BLaER1 treated with 17β-estradiol and CSF1 and Interleukin-3, amounts not matched to agents 10 nM and 100 nM (cell line): ENCODE measurements at regions not wholly inside any gene's neighbourhood (a gene's known extent, or its start where the extent isn't known, plus 50 kb on each side); places are given as distances from the start of the nearest gene placed in this dataset.

Experiments
- H3K27ac ChIP-seq, 11 experiments: shearing (Covaris generic); formaldehyde crosslinking; 2 replicates each; pipeline ENCODE4 v1.8.1; 2022
- H3K27me3 ChIP-seq, 11 experiments: shearing (Covaris generic); formaldehyde crosslinking; 2 replicates each; pipeline ENCODE4 v1.8.1; 2022
- H3K36me3 ChIP-seq, 11 experiments: shearing (Covaris generic); formaldehyde crosslinking; 2 replicates each; pipeline ENCODE4 v1.8.1; 2022
- H3K4me1 ChIP-seq, 10 experiments: shearing (Covaris generic); formaldehyde crosslinking; 2 replicates each; pipeline ENCODE4 v1.8.1; 2022
- H3K4me2 ChIP-seq, 11 experiments: shearing (Covaris generic); formaldehyde crosslinking; 2 replicates each; pipeline ENCODE4 v1.8.1; 2022
- H3K4me3 ChIP-seq, 10 experiments: shearing (Covaris generic); formaldehyde crosslinking; 2 replicates each; pipeline ENCODE4 v1.8.1; 2022
- H3K9ac ChIP-seq, 11 experiments: shearing (Covaris generic); formaldehyde crosslinking; 2 replicates each; pipeline ENCODE4 v1.8.1; 2022
- H3K9me3 ChIP-seq, 11 experiments: shearing (Covaris generic); formaldehyde crosslinking; replicated peaks in 1 of 11; 2 replicates each; pipeline ENCODE4 v1.8.1; 2022
- H4K20me1 ChIP-seq, 11 experiments: shearing (Covaris generic); formaldehyde crosslinking; 2 replicates each; pipeline ENCODE4 v1.8.1; 2022
- Cebpa-rat ChIP-seq, 11 experiments: shearing (Covaris generic); IDR thresholded peaks; 2 replicates each; pipeline ENCODE4 v1.8.1; 2022

DNA sequence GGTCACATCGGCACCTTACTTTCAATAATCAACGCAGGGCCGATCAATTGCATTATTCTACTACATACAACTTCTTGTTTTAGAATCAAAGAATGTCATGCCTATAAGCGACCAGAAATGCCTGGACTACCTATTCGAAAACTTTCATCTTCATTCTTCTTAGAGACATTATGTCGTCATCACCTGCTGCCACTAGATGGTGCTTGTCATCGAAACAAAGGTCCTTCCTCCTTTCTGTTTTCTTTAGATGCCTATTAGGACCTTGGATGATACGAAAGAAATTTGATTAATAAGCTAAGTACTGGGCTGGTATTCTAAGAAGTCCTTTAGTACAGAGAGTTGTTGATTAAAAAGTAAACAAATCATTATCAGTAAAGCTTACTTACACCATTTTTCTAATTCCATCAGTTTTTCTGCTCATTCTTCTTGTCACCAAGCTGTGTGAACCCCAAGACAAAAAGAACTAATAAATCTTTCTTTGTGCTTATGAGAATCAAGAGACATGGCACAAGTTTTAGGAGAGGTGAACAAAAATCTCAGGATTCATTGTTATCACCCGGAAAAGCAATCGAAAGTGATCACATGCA, 154.5 kb upstream of the SLC4A4 start:
- 0 out of 22 replicates have a peak, but pooled peaks of 1 of the 11 experiments have one; percentile 21 for TF ChIP-seq Cebpa-rat (IDR thresholded peaks at IDR 0.05)
- no peak overlapping the region for H3K4me3 ChIP-seq
- H3K4me2 ChIP-seq, result no peak overlapping the region

DNA sequence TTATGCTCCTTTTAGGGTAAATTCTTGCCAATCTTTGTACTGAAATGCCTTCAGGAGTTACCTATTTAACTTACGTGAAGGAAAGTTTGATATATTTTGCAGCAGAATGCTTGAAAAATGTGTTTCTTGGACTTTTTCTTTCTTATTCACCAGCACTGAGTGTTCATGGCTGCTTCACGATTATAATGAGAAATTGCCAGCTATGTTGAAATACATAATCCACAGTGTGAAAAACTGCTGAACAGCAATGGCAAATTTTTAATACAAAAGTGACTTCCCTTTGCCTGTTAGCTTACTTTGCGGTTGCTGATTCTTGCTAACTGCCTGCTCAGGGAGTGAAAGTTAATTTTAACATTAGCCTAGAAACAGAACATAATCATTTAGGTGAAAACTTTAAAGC, 153.8 kb upstream of the SLC4A4 start:
- Histone ChIP-seq H3K4me2 (no peak overlapping the region), H3K27ac (no peak overlapping the region), H3K4me3 (no peak overlapping the region), H3K36me3 (no peaks in the 10 kb centered on the region), H3K4me1 (peaks cover 0 to 10% (median 7%) of the 10 kb centered on the region in 10 experiments; a peak in 11 of 20 replicates), H3K9me3 (peaks cover 0 to 8% (median 0%) of the 10 kb centered on the region in 11 experiments; a peak in 4 of 22 replicates), H4K20me1 (peaks cover 0 to 5% (median 0%) of the 10 kb centered on the region in 11 experiments; a peak in 3 of 22 replicates), H3K9ac (no peak overlapping the region), H3K27me3 (peaks cover 51 to 58% (median 56%) of the 10 kb centered on the region in 11 experiments)
- no peak for TF ChIP-seq Cebpa-rat (IDR thresholded peaks at IDR 0.05)

More for the DNA sequence above, 154.5 kb upstream of the SLC4A4 start:
- H3K36me3 ChIP-seq, result no peaks in the 10 kb centered on the region
- H3K9ac ChIP-seq, result no peak overlapping the region
- H3K4me1 ChIP-seq, result peaks cover 0 to 10% (median 7%) of the 10 kb centered on the region in 10 experiments; a peak in 11 of 20 replicates
- H4K20me1 ChIP-seq, result peaks cover 0 to 5% (median 0%) of the 10 kb centered on the region in 11 experiments; a peak in 3 of 22 replicates
- H3K27ac ChIP-seq, result no peak overlapping the region
- peaks cover 49 to 50% (median 49%) of the 10 kb centered on the region in 11 experiments for H3K27me3 ChIP-seq
- peaks cover 0 to 8% (median 0%) of the 10 kb centered on the region in 11 experiments; a peak in 4 of 22 replicates for H3K9me3 ChIP-seq

DNA sequence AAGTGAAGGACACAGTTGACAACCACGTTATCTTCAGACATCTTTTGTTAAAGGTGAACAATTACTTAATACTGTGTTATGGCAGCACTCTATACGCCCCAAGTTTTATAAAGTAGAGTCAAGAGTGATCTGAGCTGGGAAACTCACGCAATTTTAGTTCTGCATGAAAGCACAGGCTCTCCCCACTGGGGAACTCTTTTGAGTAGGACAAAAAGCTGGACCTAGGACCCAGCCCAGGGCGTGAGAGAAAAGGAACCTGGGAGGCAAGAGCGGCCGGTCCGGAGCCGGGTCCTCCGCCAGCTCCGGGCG, 152.6 kb upstream of the SLC4A4 start:
- peaks cover 0 to 10% (median 7%) of the 10 kb centered on the region in 10 experiments; a peak in 11 of 20 replicates for H3K4me1 ChIP-seq
- H3K4me2 ChIP-seq, result peak overlapping the region; percentile 88 to 98 (median 95)
- H3K9ac ChIP-seq, result peak overlapping the region; percentile 45 to 71 (median 67); a peak in 13 of 22 replicates
- H3K9me3 ChIP-seq, result peaks cover 0 to 8% (median 0%) of the 10 kb centered on the region in 11 experiments; a peak in 4 of 22 replicates
- peaks cover 0 to 5% (median 0%) of the 10 kb centered on the region in 11 experiments; a peak in 3 of 22 replicates for H4K20me1 ChIP-seq
- peak overlapping the region; percentile 61 to 75 (median 68) for H3K4me3 ChIP-seq
- no peak for TF ChIP-seq Cebpa-rat (IDR thresholded peaks at IDR 0.05)
- no peaks in the 10 kb centered on the region for H3K36me3 ChIP-seq
- peaks cover 51 to 61% (median 57%) of the 10 kb centered on the region in 11 experiments for H3K27me3 ChIP-seq
- H3K27ac ChIP-seq, result no peak overlapping the region

DNA sequence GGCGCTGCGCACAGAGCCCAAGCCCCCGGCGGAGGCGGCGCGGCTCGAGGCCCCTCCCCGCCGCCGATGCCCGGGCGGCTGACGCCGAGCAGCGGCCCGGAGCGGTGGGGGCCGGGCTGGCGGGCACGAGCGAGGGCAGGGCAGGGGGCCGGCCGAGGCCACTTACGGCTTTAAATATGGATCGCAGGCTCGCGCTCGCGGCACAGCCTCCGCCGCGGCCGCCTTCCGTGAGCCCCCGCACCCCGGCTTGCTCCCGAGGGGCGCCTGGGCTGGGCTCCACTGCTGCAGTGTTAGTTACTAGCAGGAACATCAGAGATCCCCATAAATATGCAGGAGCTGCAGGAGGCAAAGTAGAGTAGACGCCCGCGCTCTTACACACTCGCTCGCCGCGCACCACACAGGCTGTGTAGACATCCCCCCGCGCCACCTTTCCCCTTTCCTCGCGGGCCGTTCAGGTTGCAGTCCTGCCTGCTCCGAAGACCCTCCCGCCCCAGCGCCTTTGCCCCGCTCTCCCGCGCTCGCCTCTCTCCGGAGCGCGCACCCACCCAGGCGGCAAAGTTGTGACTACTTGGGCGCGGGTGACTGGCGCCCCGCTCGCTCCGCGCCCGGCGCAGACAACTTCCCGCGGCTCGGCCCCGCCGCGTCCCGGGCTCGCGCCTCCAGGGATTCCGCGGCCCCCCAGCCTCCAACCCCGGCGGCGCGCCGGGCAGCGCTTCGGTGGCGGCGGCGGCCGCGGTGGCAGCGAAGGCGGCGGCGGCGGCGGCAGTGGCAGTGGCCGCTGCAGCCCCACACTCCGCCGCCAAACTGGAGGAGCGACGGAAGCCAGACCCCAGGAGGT, 152.0 kb upstream of the SLC4A4 start:
- H3K27ac ChIP-seq, result no peak overlapping the region
- peak overlapping the region; percentile 45 to 71 (median 67); a peak in 21 of 22 replicates for H3K9ac ChIP-seq
- TF ChIP-seq Cebpa-rat (IDR thresholded peaks at IDR 0.05), result no peak
- peaks cover 0 to 5% (median 0%) of the 10 kb centered on the region in 11 experiments; a peak in 3 of 22 replicates for H4K20me1 ChIP-seq
- H3K27me3 ChIP-seq, result peaks cover 51 to 61% (median 57%) of the 10 kb centered on the region in 11 experiments
- peak overlapping the region; percentile 88 to 98 (median 95) for H3K4me2 ChIP-seq
- H3K36me3 ChIP-seq, result no peaks in the 10 kb centered on the region
- peak overlapping the region; percentile 61 to 75 (median 68) for H3K4me3 ChIP-seq
- peaks cover 0 to 8% (median 0%) of the 10 kb centered on the region in 11 experiments; a peak in 4 of 22 replicates for H3K9me3 ChIP-seq
- H3K4me1 ChIP-seq, result peaks cover 0 to 10% (median 7%) of the 10 kb centered on the region in 10 experiments; a peak in 11 of 20 replicates

DNA sequence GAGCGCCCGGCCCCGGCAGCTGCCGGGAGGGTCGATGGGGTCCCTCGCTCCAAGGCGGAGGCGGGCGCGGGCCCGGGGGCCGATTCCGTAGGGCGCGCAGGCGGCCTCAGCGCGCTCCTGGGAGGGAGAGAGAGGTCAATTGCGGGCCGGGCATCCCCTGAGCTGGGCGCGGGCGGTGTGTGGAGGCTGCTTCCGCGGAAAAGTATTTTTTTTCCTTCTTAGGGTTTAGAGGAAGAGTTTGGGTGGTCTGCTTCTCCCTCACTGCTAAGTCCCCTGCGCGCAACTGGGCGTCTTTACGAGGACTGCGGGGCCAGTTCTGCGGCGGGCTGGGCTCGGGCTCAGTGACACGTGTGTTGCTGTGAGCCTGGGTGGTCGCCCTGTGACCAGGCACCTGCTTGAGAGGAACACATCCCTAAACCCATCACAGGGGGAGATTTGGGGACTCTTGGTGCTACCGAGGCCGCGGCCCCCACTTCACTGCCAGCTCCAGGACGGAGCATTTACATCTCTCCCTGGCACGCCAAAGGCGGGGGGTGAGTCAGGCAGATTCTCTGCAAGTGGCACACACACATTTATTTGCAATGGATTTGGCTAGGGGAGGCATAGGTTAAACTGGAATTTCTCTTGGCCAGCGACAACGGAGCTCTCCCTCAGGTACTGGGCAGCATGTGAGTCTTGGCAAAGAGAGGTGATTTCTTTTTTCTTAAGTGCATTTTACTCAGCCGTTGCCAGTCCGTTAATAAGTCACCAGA, 151.2 kb upstream of the SLC4A4 start:
- Histone ChIP-seq H3K9ac (peak overlapping the region; percentile 45 to 71 (median 67); a peak in 21 of 22 replicates), H3K4me2 (peak overlapping the region; percentile 88 to 98 (median 95)), H3K4me1 (peaks cover 0 to 10% (median 7%) of the 10 kb centered on the region in 10 experiments; a peak in 11 of 20 replicates), H3K4me3 (peak overlapping the region; percentile 61 to 75 (median 68)), H3K27ac (no peak overlapping the region), H4K20me1 (peaks cover 0 to 5% (median 0%) of the 10 kb centered on the region in 11 experiments; a peak in 3 of 22 replicates), H3K9me3 (peaks cover 0 to 8% (median 0%) of the 10 kb centered on the region in 11 experiments; a peak in 4 of 22 replicates), H3K27me3 (peaks cover 51 to 61% (median 57%) of the 10 kb centered on the region in 11 experiments), H3K36me3 (no peaks in the 10 kb centered on the region)
- no peak for TF ChIP-seq Cebpa-rat (IDR thresholded peaks at IDR 0.05)

DNA sequence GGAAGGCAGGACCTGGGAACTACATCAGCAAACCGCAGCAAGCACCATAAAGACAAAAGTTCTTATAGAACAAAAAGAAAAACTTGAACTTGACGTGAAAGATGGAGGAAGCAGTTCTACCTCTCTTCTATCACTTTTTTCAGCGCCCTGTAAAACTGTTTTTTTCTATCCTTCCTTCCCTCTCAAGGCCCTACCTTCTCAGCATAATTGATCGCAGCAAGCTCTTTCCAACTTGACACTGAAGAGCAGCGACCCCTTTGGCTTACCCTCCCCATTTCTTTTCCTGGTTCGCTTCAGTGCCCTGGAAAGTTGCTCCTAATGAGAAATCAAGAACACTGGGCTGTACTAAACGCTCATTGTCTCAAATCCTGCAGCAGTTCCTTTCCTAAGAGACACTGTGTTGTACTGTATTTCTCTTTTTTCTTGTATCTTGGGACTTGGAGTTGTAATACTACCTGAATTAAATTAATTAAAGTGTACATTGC, 150.6 kb upstream of the SLC4A4 start:
- Histone ChIP-seq H3K27ac (no peak overlapping the region), H3K4me1 (peaks cover 0 to 10% (median 7%) of the 10 kb centered on the region in 10 experiments; a peak in 11 of 20 replicates), H3K9ac (no peak overlapping the region), H4K20me1 (peaks cover 0 to 5% (median 0%) of the 10 kb centered on the region in 11 experiments; a peak in 3 of 22 replicates), H3K4me2 (peak overlapping the region in 6 of 11 experiments; percentile 95 to 98 (median 97); a peak in 7 of 22 replicates), H3K27me3 (peaks cover 51 to 61% (median 57%) of the 10 kb centered on the region in 11 experiments), H3K36me3 (no peaks in the 10 kb centered on the region), H3K9me3 (peaks cover 0 to 8% (median 0%) of the 10 kb centered on the region in 11 experiments; a peak in 4 of 22 replicates), H3K4me3 (peak overlapping the region in 2 of 10 experiments; percentile 69 to 70; a peak in 2 of 20 replicates)
- TF ChIP-seq Cebpa-rat (IDR thresholded peaks at IDR 0.05), result no peak

DNA sequence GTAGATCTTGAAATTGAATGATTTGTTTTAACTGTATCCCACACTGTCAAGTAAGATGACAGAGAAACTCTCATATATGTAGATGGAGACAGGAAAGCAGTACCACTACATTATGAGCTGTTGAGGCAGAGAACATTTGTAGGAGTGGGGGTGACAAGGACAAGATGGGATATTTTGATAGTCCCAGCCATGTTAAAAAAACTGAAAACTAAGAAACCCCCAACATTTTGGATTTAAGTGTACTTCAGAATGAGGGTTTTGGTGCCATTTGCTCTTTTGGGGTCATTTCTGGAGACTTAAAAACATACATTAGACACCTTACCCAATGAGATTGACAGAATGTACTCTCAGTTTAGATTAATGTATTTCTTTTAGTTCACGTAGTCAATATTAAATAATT, 149.9 kb upstream of the SLC4A4 start:
- H4K20me1 ChIP-seq, result peaks cover 0 to 5% (median 0%) of the 10 kb centered on the region in 11 experiments; a peak in 3 of 22 replicates
- H3K9me3 ChIP-seq, result peaks cover 0 to 8% (median 0%) of the 10 kb centered on the region in 11 experiments; a peak in 4 of 22 replicates
- peaks cover 0 to 10% (median 7%) of the 10 kb centered on the region in 10 experiments; a peak in 11 of 20 replicates for H3K4me1 ChIP-seq
- no peak for TF ChIP-seq Cebpa-rat (IDR thresholded peaks at IDR 0.05)
- H3K4me3 ChIP-seq, result no peak overlapping the region
- no peaks in the 10 kb centered on the region for H3K36me3 ChIP-seq
- peaks cover 51 to 61% (median 57%) of the 10 kb centered on the region in 11 experiments for H3K27me3 ChIP-seq
- no peak overlapping the region for H3K4me2 ChIP-seq
- no peak overlapping the region for H3K27ac ChIP-seq
- no peak overlapping the region for H3K9ac ChIP-seq

DNA sequence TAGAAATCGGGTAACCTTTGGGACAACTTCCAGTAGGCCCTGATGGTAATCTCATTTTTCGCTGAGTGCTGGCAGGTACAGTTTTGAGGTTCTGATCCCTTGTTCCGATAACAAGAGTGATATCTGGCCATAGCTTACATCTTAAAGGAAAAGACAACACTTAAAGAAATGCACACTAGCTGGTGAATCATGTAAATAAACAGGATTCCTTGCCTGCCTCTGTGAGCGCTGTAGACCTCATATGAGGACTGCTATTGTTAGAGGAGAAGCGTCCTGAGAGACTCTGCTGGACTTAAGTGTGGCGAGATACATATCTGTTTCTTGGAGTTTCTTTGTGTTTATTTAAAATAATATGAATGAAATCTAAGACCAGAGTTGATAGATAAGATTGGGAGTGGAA, 149.3 kb upstream of the SLC4A4 start:
- Histone ChIP-seq H3K4me2 (no peak overlapping the region), H3K9me3 (peaks cover 0 to 8% (median 0%) of the 10 kb centered on the region in 11 experiments; a peak in 4 of 22 replicates), H3K27ac (no peak overlapping the region), H4K20me1 (peaks cover 0 to 5% (median 0%) of the 10 kb centered on the region in 11 experiments; a peak in 3 of 22 replicates), H3K9ac (no peak overlapping the region), H3K36me3 (no peaks in the 10 kb centered on the region), H3K4me1 (peaks cover 0 to 10% (median 7%) of the 10 kb centered on the region in 10 experiments; a peak in 11 of 20 replicates), H3K27me3 (peaks cover 50 to 60% (median 55%) of the 10 kb centered on the region in 11 experiments), H3K4me3 (no peak overlapping the region)
- no peak for TF ChIP-seq Cebpa-rat (IDR thresholded peaks at IDR 0.05)
